ENCODE measurements at regions not wholly inside any gene's neighbourhood (a gene's known extent, or its start where the extent isn't known, plus 50 kb on each side); places are given as distances from the start of the nearest gene placed in this dataset.

- no peak for TF ChIP-seq KDM5A (IDR thresholded peaks at IDR 0.05; ENCODE audit: low read length)
- TF ChIP-seq CTCF (IDR thresholded peaks at IDR 0.05; ENCODE audit: control extremely low read depth in 1 of 3, insufficient read depth in 1 of 3, low read depth in 1 of 3, low read length in 3 of 3) = peak in 2 of 3 experiments; percentile 66 to 70; a peak in 3 of 4 replicates
- no peak for TF ChIP-seq CHD1 (IDR thresholded peaks at IDR 0.05; ENCODE audit: low read depth, low read length)
- no peak for TF ChIP-seq CBX5 (IDR thresholded peaks at IDR 0.05; ENCODE audit: low read depth, low read length)
- TF ChIP-seq POLR2A (IDR thresholded peaks at IDR 0.05; ENCODE audit: control extremely low read depth in 1 of 2, low read depth in 2 of 2, low read length in 2 of 2) = no peak
- no peak for TF ChIP-seq YY1 (IDR thresholded peaks at IDR 0.05; ENCODE audit: low read depth, low read length)
- no peak for TF ChIP-seq POU5F1 (IDR thresholded peaks at IDR 0.05; ENCODE audit: low read depth, low read length)
Observed at GRCh38 chr6:18997375-18997826, 610.3 kb downstream of the RNF144B start (continued).

Data from H1 (cell line).